Neural crest cell (in vitro differentiated cells): ENCODE measurements at regions not wholly inside any gene's neighbourhood (a gene's known extent, or its start where the extent isn't known, plus 50 kb on each side); places are given as distances from the start of the nearest gene placed in this dataset.

Experiments
- DNase-seq: peaks from one replicate; pipeline ENCODE4 v3.0.0; 2021; ENCODE audit warnings: low read depth, mixed read lengths, low spot score
- H3K27ac Mint-ChIP-seq: one replicate; pipeline ENCODE4 v1.8.0; 2021; ENCODE audit warnings: mild to moderate bottlenecking, mixed read lengths; ENCODE audit not compliant: unreplicated experiment
- H3K27me3 Mint-ChIP-seq: 2 replicates; pipeline ENCODE4 v1.8.0; 2021; ENCODE audit warnings: low read depth, mild to moderate bottlenecking, mixed read lengths
- H3K36me3 Mint-ChIP-seq: 2 replicates; pipeline ENCODE4 v1.8.0; 2021; ENCODE audit warnings: low read depth, mild to moderate bottlenecking, mixed read lengths
- H3K4me1 Mint-ChIP-seq: 2 replicates; pipeline ENCODE4 v1.8.0; 2021; ENCODE audit warnings: mixed read lengths
- H3K4me3 Mint-ChIP-seq: one replicate; pipeline ENCODE4 v1.8.0; 2021; ENCODE audit warnings: mild to moderate bottlenecking, mixed read lengths
- H3K9me3 Mint-ChIP-seq: 2 replicates; pipeline ENCODE4 v1.8.0; 2021; ENCODE audit warnings: mixed read lengths
- TF ChIP-seq, protein P1 (sequence below): fragments of 200-600 bp; sonication (generic); conservative IDR thresholded peaks from 2 replicates; pipeline ENCODE4 v1.5.0; 2021; ENCODE audit warnings: antibody characterized with exemption, mild to moderate bottlenecking

DNA sequence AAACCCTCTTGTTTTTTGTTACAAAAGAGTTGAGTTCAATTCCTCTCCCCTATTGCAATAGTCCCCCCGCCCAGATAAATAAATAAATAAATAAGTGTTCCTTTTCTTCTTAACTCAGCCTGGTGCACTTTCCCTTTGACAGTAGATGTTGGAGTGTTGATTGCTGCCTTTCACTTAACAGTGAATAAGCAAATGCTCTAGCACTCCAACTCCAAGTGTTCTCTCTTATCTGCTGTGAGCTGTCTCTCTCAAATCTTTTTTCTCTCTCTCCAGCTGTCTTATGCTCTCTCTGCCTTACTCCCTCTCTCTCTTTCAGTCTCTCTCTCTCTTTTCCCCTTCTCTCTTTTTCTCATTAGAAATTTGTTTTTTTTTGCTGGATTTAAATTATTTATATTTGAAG lies 216.7 kb downstream of the TMX3 start:
- H3K27ac Mint-ChIP-seq = no peak overlapping the region
- TF ChIP-seq, protein P1, sequence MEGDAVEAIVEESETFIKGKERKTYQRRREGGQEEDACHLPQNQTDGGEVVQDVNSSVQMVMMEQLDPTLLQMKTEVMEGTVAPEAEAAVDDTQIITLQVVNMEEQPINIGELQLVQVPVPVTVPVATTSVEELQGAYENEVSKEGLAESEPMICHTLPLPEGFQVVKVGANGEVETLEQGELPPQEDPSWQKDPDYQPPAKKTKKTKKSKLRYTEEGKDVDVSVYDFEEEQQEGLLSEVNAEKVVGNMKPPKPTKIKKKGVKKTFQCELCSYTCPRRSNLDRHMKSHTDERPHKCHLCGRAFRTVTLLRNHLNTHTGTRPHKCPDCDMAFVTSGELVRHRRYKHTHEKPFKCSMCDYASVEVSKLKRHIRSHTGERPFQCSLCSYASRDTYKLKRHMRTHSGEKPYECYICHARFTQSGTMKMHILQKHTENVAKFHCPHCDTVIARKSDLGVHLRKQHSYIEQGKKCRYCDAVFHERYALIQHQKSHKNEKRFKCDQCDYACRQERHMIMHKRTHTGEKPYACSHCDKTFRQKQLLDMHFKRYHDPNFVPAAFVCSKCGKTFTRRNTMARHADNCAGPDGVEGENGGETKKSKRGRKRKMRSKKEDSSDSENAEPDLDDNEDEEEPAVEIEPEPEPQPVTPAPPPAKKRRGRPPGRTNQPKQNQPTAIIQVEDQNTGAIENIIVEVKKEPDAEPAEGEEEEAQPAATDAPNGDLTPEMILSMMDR = no peak
- DNase-seq = no peak
- no peaks in the 10 kb centered on the region for H3K9me3 Mint-ChIP-seq
- H3K4me1 Mint-ChIP-seq = no peaks in the 10 kb centered on the region
- H3K36me3 Mint-ChIP-seq = no peaks in the 10 kb centered on the region
- no peaks in the 10 kb centered on the region for H3K27me3 Mint-ChIP-seq
- H3K4me3 Mint-ChIP-seq = no peak overlapping the region

DNA sequence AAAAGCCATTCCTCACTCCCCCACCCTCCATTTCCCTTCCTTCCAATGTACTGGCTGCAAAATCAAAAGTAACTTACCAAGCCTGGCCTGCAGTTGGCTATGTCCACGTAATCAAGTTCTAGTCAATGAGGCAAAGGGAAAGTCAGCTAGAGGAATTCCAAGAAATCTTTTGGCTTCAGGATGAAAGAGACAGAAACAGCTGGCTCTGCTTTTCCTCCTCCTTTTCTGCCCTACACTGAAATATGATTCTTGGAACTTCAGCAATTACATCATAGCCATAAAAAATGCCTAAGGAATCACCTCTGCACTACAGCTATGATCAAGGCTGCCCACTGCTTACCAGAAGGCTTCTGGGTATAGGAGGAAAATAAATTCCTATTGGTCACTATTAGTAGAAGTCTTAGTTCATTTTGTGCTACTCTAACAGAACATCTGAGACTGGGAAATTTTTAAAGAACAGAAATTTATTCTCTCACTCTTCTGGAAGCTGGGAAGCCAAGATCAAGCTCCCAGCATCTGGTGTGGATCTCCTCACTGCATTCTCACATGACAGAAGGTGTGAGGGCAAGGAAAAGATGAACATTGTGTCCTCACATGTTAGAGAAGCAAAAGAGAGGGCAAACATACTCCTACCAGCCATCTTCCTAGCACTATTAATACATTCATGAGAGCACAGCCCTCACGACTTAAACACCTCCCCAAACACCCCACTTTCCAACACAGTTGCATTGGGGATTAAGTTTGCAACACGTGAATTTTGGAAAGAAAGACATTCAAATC lies 219.9 kb downstream of the TMX3 start:
- TF ChIP-seq, protein P1 = no peak
- Mint-ChIP-seq H3K27me3 (no peaks in the 10 kb centered on the region), H3K36me3 (no peaks in the 10 kb centered on the region), H3K4me3 (no peak overlapping the region), H3K27ac (no peak overlapping the region), H3K4me1 (no peaks in the 10 kb centered on the region), H3K9me3 (no peaks in the 10 kb centered on the region)
- no peak for DNase-seq

DNA sequence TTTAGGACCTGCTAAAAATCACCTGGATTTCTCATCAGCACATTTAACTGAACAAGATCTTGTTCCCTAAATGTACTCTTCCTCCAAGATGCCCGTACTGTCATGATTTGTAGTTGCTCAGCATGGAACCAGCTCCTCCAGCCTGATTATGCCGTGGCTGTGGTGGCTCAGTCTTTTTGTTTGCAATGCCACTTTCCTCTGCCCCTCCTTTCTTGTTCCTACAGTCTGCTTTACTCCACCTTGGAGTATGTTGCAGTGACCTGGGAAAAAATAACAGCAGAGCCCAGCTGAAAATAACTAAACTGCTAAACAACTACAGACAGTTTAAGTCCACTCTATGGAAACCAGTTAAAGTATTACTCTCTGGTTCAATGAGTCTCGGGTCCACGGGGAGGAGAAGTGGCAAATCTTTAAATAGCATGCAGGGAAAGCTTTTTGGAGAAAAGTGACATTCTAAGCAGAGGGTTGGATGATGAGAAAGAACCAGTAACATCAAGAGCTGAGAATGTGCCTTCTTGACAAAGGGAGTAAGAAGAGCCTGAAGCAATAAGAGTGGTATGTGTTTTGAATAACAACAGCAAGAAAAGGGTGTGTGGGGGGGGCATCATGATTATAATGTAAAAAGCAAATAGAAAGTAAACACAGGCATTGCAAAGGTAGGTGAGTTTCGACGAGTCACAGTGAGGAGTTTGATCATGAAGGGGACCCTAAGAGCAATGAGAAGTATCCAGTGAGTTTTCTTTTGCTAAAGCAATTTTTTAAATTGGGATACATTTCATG lies 225.7 kb downstream of the TMX3 start:
- no peaks in the 10 kb centered on the region for H3K36me3 Mint-ChIP-seq
- H3K27me3 Mint-ChIP-seq = no peaks in the 10 kb centered on the region
- no peak overlapping the region for H3K27ac Mint-ChIP-seq
- H3K4me1 Mint-ChIP-seq = peaks cover 6% of the 10 kb centered on the region
- no peak overlapping the region for H3K4me3 Mint-ChIP-seq
- DNase-seq = no peak
- TF ChIP-seq, protein P1 = no peak
- peaks cover 4% of the 10 kb centered on the region for H3K9me3 Mint-ChIP-seq

DNA sequence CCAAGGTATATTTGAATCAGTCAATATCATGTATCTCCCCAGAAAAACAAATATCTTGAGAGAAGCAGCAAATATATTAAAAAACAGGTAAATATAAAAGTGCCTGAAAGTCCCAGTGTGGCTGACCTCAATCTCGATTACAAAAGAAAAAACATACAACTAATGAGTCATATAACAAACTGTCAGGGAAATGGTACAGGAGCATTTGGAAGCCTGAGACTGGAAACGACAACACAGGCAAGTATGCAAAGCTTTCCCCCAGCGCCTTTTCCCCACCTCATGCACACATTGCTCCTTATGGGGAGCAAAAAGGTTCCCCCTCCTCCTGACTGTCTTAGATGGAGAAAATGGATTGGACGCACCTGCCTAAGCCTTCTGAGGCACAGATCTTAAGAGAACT lies 230.7 kb downstream of the TMX3 start:
- Mint-ChIP-seq H3K4me3 (no peak overlapping the region), H3K27me3 (no peaks in the 10 kb centered on the region), H3K27ac (no peak overlapping the region), H3K9me3 (peaks cover 8% of the 10 kb centered on the region), H3K36me3 (no peaks in the 10 kb centered on the region), H3K4me1 (peaks cover 3% of the 10 kb centered on the region)
- DNase-seq = no peak
- TF ChIP-seq, protein P1 = no peak

DNA sequence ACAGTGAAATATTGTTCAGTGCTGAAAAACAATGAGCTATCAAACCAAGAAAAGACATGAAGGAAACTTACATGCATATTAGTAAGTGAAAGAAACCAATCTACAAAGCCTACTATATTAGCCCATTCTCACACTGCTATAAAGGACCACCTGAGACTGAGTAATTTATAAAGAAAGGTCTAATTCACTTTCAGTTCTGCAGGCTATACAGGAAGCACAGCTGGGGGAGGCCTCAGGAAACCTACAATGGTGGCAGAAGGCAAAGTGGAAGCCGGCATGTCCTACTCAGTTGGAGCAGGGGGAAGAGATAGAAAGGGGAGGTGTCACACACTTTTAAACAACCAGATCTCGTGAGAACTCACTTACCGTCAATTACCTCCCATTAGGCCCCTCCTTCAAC lies 232.1 kb downstream of the TMX3 start:
- Mint-ChIP-seq H3K27ac (no peak overlapping the region), H3K9me3 (peaks cover 7% of the 10 kb centered on the region), H3K4me3 (no peak overlapping the region), H3K36me3 (no peaks in the 10 kb centered on the region), H3K4me1 (no peaks in the 10 kb centered on the region), H3K27me3 (no peaks in the 10 kb centered on the region)
- no peak for DNase-seq
- TF ChIP-seq, protein P1 = no peak
